GM12878 (cell line): ENCODE measurements at regions not wholly inside any gene's neighbourhood (a gene's known extent, or its start where the extent isn't known, plus 50 kb on each side); places are given as distances from the start of the nearest gene placed in this dataset.

Experiments used
- ATAC-seq: fragments of 200-7000 bp; cut with Tn5 transposase; 3 replicates; pipeline ENCODE4 v1.9.1; 2020; ENCODE audit warnings: mild to moderate bottlenecking, moderate library complexity
- BruUV-seq: library from RNA; stranded (reverse); fragments of 400-500 nt; replicated peaks from 2 replicates; lab custom pipeline; 2021; lab: Mats Ljungman, UMichigan
- CTCF ChIA-PET: fragments of 300-600 bp; sonication (Branson Sonifier 250); formaldehyde crosslinking; extraction: SDS; loops from one replicate; lab custom pipeline; 2021; ENCODE audit warnings: inconsistent platforms; lab: Yijun Ruan, JAX
- POLR2A ChIA-PET: fragments of 350-600 bp; formaldehyde crosslinking; extraction: SDS; loops from one replicate; lab custom pipeline; 2021; ENCODE audit warnings: inconsistent platforms; lab: Charles Lee
- RAD21 ChIA-PET: fragments of 300-600 bp; sonication (Branson Sonifier 250); formaldehyde crosslinking; loops from one replicate; lab custom pipeline; 2023; ENCODE audit warnings: antibody characterized with exemption; ENCODE audit not compliant: unreplicated experiment; lab: Charles Lee
- SMC1A ChIA-PET: fragments of 300-600 bp; sonication (Branson Sonifier 250); formaldehyde crosslinking; loops from one replicate; lab custom pipeline; 2023; ENCODE audit not compliant: unreplicated experiment, uncharacterized antibody; lab: Charles Lee
- DNase-seq: peaks from one replicate; pipeline ENCODE4 v3.0.0-alpha.2; 2011; ENCODE audit warnings: low read depth, low spot score
- FAIRE-seq: peaks from 3 replicates; lab custom pipeline; 2011; peaks lifted over from hg19 to GRCh38; lab: Jason Lieb, UNC
- H2AFZ ChIP-seq: 2 replicates; pipeline ENCODE4 v1.6.0; 2011; ENCODE audit warnings: low read depth, low read length, control low read depth; ENCODE audit not compliant: control insufficient read depth
- H3K27ac ChIP-seq: 2 replicates; pipeline ENCODE4 v1.5.1; 2011; ENCODE audit warnings: control low read depth; ENCODE audit not compliant: control insufficient read depth, insufficient read depth
- H3K27me3 ChIP-seq, 2 experiments: replicated peaks in 1 of 2; 2 replicates each; pipeline versions ENCODE4 v1.6.0 to v1.6.1; 2011; ENCODE audit warnings: low read length in 1 of 2; ENCODE audit not compliant: control insufficient read depth in 2 of 2, insufficient read depth in 2 of 2
- H3K36me3 ChIP-seq, 2 experiments: 2 replicates each; pipeline ENCODE4 v1.5.1; 2011; ENCODE audit warnings: low read length in 1 of 2; ENCODE audit not compliant: control insufficient read depth in 2 of 2, insufficient read depth in 2 of 2
- H3K4me1 ChIP-seq: 2 replicates; pipeline ENCODE4 v1.6.1; 2011; ENCODE audit warnings: mild to moderate bottlenecking, low read length, moderate library complexity, mixed read lengths; ENCODE audit not compliant: control insufficient read depth, insufficient read depth
- H3K4me2 ChIP-seq: 2 replicates; pipeline ENCODE4 v1.6.0; 2011; ENCODE audit warnings: control low read depth; ENCODE audit not compliant: control insufficient read depth, insufficient read depth
- H3K4me3 ChIP-seq: fragments of 200-600 bp; sonication (generic); 2 replicates; pipeline ENCODE4 v1.5.1; 2016
- H3K79me2 ChIP-seq: 2 replicates; pipeline ENCODE4 v1.6.0; 2011; ENCODE audit warnings: low read length; ENCODE audit not compliant: control insufficient read depth, insufficient read depth
- H3K9ac ChIP-seq: 2 replicates; pipeline ENCODE4 v1.8.0; 2011; ENCODE audit warnings: low read length, control low read depth, mixed read lengths; ENCODE audit not compliant: control insufficient read depth, insufficient read depth
- H3K9me3 ChIP-seq: replicated peaks from 3 replicates; pipeline ENCODE4 v1.5.1; 2011; ENCODE audit warnings: mild to moderate bottlenecking, low read length; ENCODE audit not compliant: control insufficient read depth, insufficient read depth
- H4K20me1 ChIP-seq: 2 replicates; pipeline ENCODE4 v1.6.0; 2011; ENCODE audit not compliant: control insufficient read depth, insufficient read depth
- ASH2L ChIP-seq: fragments of 300-600, 200-600 bp; sonication (generic); IDR thresholded peaks from 2 replicates; pipeline ENCODE4 v1.6.1; 2017; ENCODE audit warnings: low read depth, mild to moderate bottlenecking, borderline replicate concordance
- CBFB ChIP-seq: IDR thresholded peaks from 2 replicates; pipeline ENCODE4 v1.6.1; 2016; ENCODE audit warnings: antibody characterized with exemption, low read depth
- E2F4 ChIP-seq: IDR thresholded peaks from 2 replicates; pipeline ENCODE4 v1.6.1; 2012; ENCODE audit warnings: low read depth, low read length, improper control_type of control experiment
- EP300 ChIP-seq, 2 experiments: fragments of 150-350 bp in 1 of 2; IDR thresholded peaks; 2 replicates each; pipeline ENCODE4 v1.6.1; 2011 to 2012; ENCODE audit warnings: low read depth in 2 of 2, low read length in 2 of 2, borderline replicate concordance in 1 of 2, improper control_type of control experiment in 1 of 2, inconsistent platforms in 1 of 2; ENCODE audit not compliant: control insufficient read depth in 1 of 2
- ESRRA ChIP-seq: IDR thresholded peaks from 2 replicates; pipeline ENCODE4 v1.6.1; 2012; ENCODE audit warnings: mild to moderate bottlenecking, low read length, improper control_type of control experiment
- HDAC6 ChIP-seq: fragments of 200-600 bp; sonication (generic); IDR thresholded peaks from one replicate; pipeline ENCODE4 v1.8.0; 2017; ENCODE audit warnings: antibody characterized with exemption; ENCODE audit not compliant: unreplicated experiment
- LARP7 ChIP-seq: fragments of 450-650 bp; IDR thresholded peaks from 2 replicates; pipeline ENCODE4 v1.6.1; 2017; ENCODE audit warnings: mild to moderate bottlenecking
- MEF2A ChIP-seq: IDR thresholded peaks from 2 replicates; pipeline ENCODE4 v1.6.1; 2011; ENCODE audit warnings: low read depth, mild to moderate bottlenecking, low read length, moderate library complexity; ENCODE audit not compliant: insufficient read depth
- MEF2B ChIP-seq: fragments of 450-650 bp; IDR thresholded peaks from 2 replicates; pipeline ENCODE4 v1.6.1; 2018; ENCODE audit warnings: mild to moderate bottlenecking, moderate library complexity; ENCODE audit not compliant: partially characterized antibody, poor library complexity, severe bottlenecking
- MTA2 ChIP-seq: fragments of 450-650 bp; IDR thresholded peaks from 2 replicates; pipeline ENCODE4 v1.6.1; 2016; ENCODE audit warnings: low read depth, mild to moderate bottlenecking, moderate library complexity
- MXI1 ChIP-seq: fragments of 150-350 bp; IDR thresholded peaks from 2 replicates; pipeline ENCODE4 v1.6.1; 2011; ENCODE audit warnings: low read depth, mild to moderate bottlenecking, inconsistent platforms, low read length, improper control_type of control experiment
- MYB ChIP-seq: fragments of 150-350 bp; IDR thresholded peaks from 2 replicates; pipeline ENCODE4 v1.6.1; 2014; ENCODE audit warnings: mild to moderate bottlenecking, low read depth, low read length, borderline replicate concordance
- NBN ChIP-seq: fragments of 450-650 bp; IDR thresholded peaks from 2 replicates; pipeline ENCODE4 v1.6.1; 2016
- NFYB ChIP-seq: IDR thresholded peaks from 2 replicates; pipeline ENCODE4 v1.6.1; 2011; ENCODE audit warnings: low read depth, mild to moderate bottlenecking, low read length, improper control_type of control experiment, moderate library complexity; ENCODE audit not compliant: insufficient read depth
- NR2F1 ChIP-seq: fragments of 450-650 bp; conservative IDR thresholded peaks from 2 replicates; pipeline ENCODE4 v1.6.1; 2017; ENCODE audit warnings: mild to moderate bottlenecking
- PAX5 ChIP-seq: IDR thresholded peaks from 2 replicates; pipeline ENCODE4 v1.6.1; 2011; ENCODE audit warnings: low read depth, low read length, borderline replicate concordance
- PAX8 ChIP-seq: fragments of 450-650 bp; IDR thresholded peaks from 2 replicates; pipeline ENCODE4 v1.6.1; 2017; ENCODE audit warnings: mild to moderate bottlenecking, moderate library complexity
- RB1 ChIP-seq: fragments of 450-650 bp; formaldehyde crosslinking; IDR thresholded peaks from 2 replicates; pipeline ENCODE4 v1.6.1; 2017; ENCODE audit warnings: mild to moderate bottlenecking, borderline replicate concordance
- RBBP5 ChIP-seq: fragments of 200-600 bp; sonication (generic); conservative IDR thresholded peaks from 2 replicates; pipeline ENCODE4 v1.6.1; 2016
- TBL1XR1 ChIP-seq: IDR thresholded peaks from 2 replicates; pipeline ENCODE4 v1.6.1; 2012; ENCODE audit warnings: low read depth, low read length, improper control_type of control experiment
- YBX1 ChIP-seq: fragments of 450-650 bp; IDR thresholded peaks from 2 replicates; pipeline ENCODE4 v1.6.1; 2016; ENCODE audit warnings: antibody characterized with exemption
- WGBS: methylation state at CpG from one replicate; pipeline ENCODE4 v1.1.6; 2016; ENCODE audit warnings: low lambda C conversion rate; ENCODE audit not compliant: insufficient replicate concordance, insufficient coverage; ENCODE audit errors: missing lambda C conversion rate; 5-methylcytosine and 5-hydroxymethylcytosine counted together
- in situ Hi-C: fragments of 300-500 bp; cut with MboI; formaldehyde crosslinking; loops from 9 replicates; pipeline ENCODE4 v1.14.3; 2018; ENCODE audit warnings: mixed read lengths
- intact Hi-C: fragments of 100-400 bp; cut with micrococcal nuclease; formaldehyde crosslinking; loops from one replicate; pipeline ENCODE4 v1.14.2; 2022; ENCODE audit not compliant: unreplicated experiment

DNA sequence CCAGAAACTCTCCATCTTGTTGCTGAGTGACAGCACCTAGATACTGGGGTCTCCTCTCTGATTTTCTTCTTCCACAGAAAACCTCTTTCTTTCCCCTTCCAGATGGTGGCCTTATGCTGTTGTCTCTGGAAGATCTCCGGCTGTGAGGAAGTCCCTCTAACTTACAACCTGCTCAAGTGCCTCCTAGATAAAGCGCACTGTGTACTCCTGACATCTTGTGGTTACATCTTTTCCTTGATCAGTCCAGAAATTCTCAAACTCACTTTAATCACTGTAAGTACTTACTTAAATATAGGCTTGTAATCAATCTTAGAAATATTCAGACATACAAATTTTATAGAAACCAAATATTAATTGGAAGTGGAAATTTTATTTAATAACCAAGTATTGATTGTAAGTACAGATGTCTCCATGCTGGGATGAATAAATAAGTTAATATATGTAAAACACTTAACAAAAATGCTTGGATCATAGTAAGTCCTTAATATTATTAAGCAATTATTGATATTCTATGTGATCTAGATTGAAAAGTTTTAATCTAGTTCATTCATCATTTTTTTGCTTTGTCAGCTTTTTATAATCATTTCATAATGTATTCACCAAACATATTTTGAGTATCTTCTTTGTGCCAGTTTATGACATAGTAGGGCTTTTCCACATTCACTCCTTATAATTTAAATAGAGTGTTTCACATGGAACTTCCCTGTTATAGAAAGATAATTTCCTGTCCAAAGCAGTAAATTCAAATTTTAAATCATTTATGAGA lies 1381.4 kb upstream of the CDH6 start:
- CTCF ChIA-PET = interaction anchor here (1.0 kb wide), 1 partner anchor 10 kb away, joined by 3 read pairs; no protein-coding TSS in a partner anchor
- FAIRE-seq = no peak
- SMC1A ChIA-PET = no interaction called here

GRCh38 chr5:29805804-29806203 lies 1387.7 kb upstream of the CDH6 start:
- Histone ChIP-seq H3K4me2 (no peak overlapping the region), H3K27ac (no peak overlapping the region), H3K36me3 (no peaks in the 10 kb centered on the region), H3K4me3 (no peak overlapping the region), H3K9me3 (no peaks in the 10 kb centered on the region), H3K79me2 (no peaks in the 10 kb centered on the region), H4K20me1 (no peaks in the 10 kb centered on the region), H3K4me1 (no peaks in the 10 kb centered on the region), H2AFZ (no peak overlapping the region), H3K9ac (no peak overlapping the region), H3K27me3 (no peaks in the 10 kb centered on the region)
- intact Hi-C loops (no loop called here), in situ Hi-C loops (no loop called here)
- ChIA-PET SMC1A (no interaction called here), CTCF (interaction anchor here (1.6 kb wide), 1 partner anchor 10 kb away, joined by 3 read pairs; no protein-coding TSS in a partner anchor), POLR2A (no interaction called here), RAD21 (no interaction called here)
- WGBS = 55% methylated on average over 3 of the region's 3 CpGs
- FAIRE-seq (no peak), DNase-seq (no peak), ATAC-seq (no peak)
- BruUV-seq = no TSS peak
- TF ChIP-seq MTA2 = no peak
- no peak for TF ChIP-seq NFYB
- no peak for TF ChIP-seq MEF2A
- no peak for TF ChIP-seq YBX1
- no peak for TF ChIP-seq LARP7
- TF ChIP-seq ESRRA = no peak
- TF ChIP-seq E2F4 = no peak
- TF ChIP-seq CBFB = no peak
- no peak for TF ChIP-seq MEF2B
- no peak for TF ChIP-seq RB1
- TF ChIP-seq MXI1 = no peak
- TF ChIP-seq MYB = no peak
- no peak for TF ChIP-seq PAX5
- no peak for TF ChIP-seq HDAC6

More for the DNA sequence above, 1381.4 kb upstream of the CDH6 start:
- Histone ChIP-seq H4K20me1 (no peaks in the 10 kb centered on the region), H3K4me3 (no peak overlapping the region), H3K36me3 (no peaks in the 10 kb centered on the region), H3K27ac (no peak overlapping the region), H3K79me2 (no peaks in the 10 kb centered on the region), H3K4me2 (no peak overlapping the region), H3K27me3 (no peaks in the 10 kb centered on the region), H3K9me3 (no peaks in the 10 kb centered on the region), H3K4me1 (no peaks in the 10 kb centered on the region), H3K9ac (no peak overlapping the region), H2AFZ (no peak overlapping the region)
- intact Hi-C loops = no loop called here
- in situ Hi-C loops = no loop called here
- POLR2A ChIA-PET = no interaction called here
- DNase-seq (no peak), ATAC-seq (no peak)
- RAD21 ChIA-PET = no interaction called here
- WGBS = 16% methylated on average over 2 of the region's 2 CpGs
- no peak for TF ChIP-seq ASH2L
- TF ChIP-seq PAX8 = no peak
- TF ChIP-seq NBN = no peak
- no peak for TF ChIP-seq RBBP5
- no peak for TF ChIP-seq EP300 (IDR thresholded peaks at IDR 0.05; ENCODE audit: borderline replicate concordance in 1 of 2, control insufficient read depth in 1 of 2, low read depth in 2 of 2, low read length in 2 of 2)
- TF ChIP-seq NR2F1 = no peak
- no peak for TF ChIP-seq TBL1XR1
- TF ChIP-seq ESRRA = no peak
- no TSS peak for BruUV-seq
